ENCODE measurements at regions not wholly inside any gene's neighbourhood (a gene's known extent, or its start where the extent isn't known, plus 50 kb on each side); places are given as distances from the start of the nearest gene placed in this dataset.
A peak's percentile ranks its signal among the peaks of the same experiment; 100 is the strongest.

DNA sequence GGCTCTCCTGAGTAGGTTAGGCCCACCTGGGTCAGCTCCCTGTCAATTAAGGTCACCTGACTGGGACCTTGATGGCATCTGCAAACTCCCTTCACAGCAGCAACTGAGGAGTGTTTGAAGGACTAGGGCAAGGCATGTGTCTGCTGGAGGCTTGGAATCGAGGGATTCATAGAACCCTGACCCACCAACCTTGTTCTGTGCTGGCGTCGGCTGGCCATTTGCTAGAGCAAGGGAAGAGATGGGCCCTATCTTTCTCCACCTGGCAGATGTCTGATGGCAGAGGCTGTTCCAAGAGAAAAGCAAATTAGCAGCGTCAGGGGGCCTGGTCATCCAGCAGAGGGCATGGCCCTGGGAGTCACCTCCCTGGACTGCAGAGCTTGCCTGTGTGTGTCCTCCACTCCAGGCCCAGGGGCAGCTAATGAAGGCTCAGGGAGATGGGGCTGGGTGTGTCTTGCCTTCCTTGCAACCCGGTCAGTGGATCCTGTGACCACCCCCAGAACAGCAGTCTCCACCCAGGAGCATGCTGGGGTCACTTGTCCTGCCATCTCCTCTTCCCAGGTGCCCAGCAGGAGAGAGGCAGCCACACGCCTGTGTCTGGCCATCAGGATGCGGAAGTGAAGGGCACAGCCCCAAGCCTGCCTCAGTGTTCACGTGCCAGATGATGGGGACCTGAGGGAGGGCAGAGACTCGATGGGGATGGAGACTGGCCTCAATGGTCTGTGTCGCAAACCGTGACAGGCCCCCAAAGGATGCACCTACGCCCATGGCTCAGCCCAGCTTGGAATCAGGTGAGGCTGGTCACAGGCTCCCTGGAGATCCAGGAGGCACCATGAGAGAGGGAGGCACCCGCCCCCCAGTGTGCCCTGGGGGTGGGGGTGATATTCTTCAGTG is 53.9 kb downstream of the BARX1 start:
- in situ Hi-C loops (cut with MboI; ENCODE audit: low sequenced_read_pairs) = no loop called here
- H3K9me3 ChIP-seq = no peaks in the 10 kb centered on the region
- H3K36me3 ChIP-seq (replicated peaks) = no peaks in the 10 kb centered on the region
- H3K4me1 ChIP-seq = no peaks in the 10 kb centered on the region
- DNase-seq (ENCODE audit: low spot score in 2 of 2) = peak in 1 of 2 experiments; percentile 3
- H3K27me3 ChIP-seq (ENCODE audit: low read depth) = no peaks in the 10 kb centered on the region
- no peak overlapping the region for H3K4me3 ChIP-seq

DNA sequence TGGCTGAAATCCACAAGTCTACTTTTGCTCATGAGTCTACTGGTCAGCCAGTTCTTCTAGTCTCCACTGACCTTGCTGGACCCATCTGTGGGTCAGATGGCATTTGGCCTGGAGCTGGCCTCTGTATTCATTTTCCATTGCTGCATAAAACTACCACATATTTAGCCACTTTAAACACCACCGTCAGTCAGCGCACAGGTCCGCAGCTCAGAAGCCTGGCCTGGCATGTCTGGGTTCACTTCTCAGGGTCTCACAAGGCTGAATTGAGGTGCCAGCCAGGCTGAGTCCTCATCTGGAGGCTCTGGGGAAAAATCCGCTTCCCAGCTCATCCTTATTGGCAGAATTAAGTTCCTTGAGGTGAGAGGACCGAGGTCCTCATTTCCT is 54.7 kb downstream of the BARX1 start:
- no peaks in the 10 kb centered on the region for H3K36me3 ChIP-seq (replicated peaks)
- H3K4me3 ChIP-seq = no peak overlapping the region
- in situ Hi-C loops (cut with MboI; ENCODE audit: low sequenced_read_pairs) = no loop called here
- DNase-seq (ENCODE audit: low spot score in 2 of 2) = peak in 1 of 2 experiments; percentile 3
- H3K27me3 ChIP-seq (ENCODE audit: low read depth) = no peaks in the 10 kb centered on the region
- H3K9me3 ChIP-seq = no peaks in the 10 kb centered on the region
- H3K4me1 ChIP-seq = no peaks in the 10 kb centered on the region

- H3K36me3 ChIP-seq (replicated peaks) = no peaks in the 10 kb centered on the region
- no peaks in the 10 kb centered on the region for H3K27me3 ChIP-seq (ENCODE audit: low read depth)
- DNase-seq (ENCODE audit: low spot score in 2 of 2) = peak in 1 of 2 experiments; percentile 6
- no peaks in the 10 kb centered on the region for H3K9me3 ChIP-seq
- no peaks in the 10 kb centered on the region for H3K4me1 ChIP-seq
- in situ Hi-C loops (cut with MboI; ENCODE audit: low sequenced_read_pairs) = no loop called here
- H3K4me3 ChIP-seq = no peak overlapping the region
Observed at GRCh38 chr9:93899609-93900435, 55.3 kb downstream of the BARX1 start.

- no peaks in the 10 kb centered on the region for H3K36me3 ChIP-seq (replicated peaks)
- H3K27me3 ChIP-seq (ENCODE audit: low read depth) = no peaks in the 10 kb centered on the region
- peak in 1 of 2 experiments; percentile 4 for DNase-seq (ENCODE audit: low spot score in 2 of 2)
- in situ Hi-C loops (cut with MboI; ENCODE audit: low sequenced_read_pairs) = no loop called here
- no peak overlapping the region for H3K4me3 ChIP-seq
- no peaks in the 10 kb centered on the region for H3K4me1 ChIP-seq
- H3K9me3 ChIP-seq = no peaks in the 10 kb centered on the region
Observed at GRCh38 chr9:93898502-93899426, 56.4 kb downstream of the BARX1 start.

GRCh38 chr9:93898026-93898425 is 57.1 kb downstream of the BARX1 start:
- H3K4me1 ChIP-seq = no peaks in the 10 kb centered on the region
- no peaks in the 10 kb centered on the region for H3K27me3 ChIP-seq (ENCODE audit: low read depth)
- H3K36me3 ChIP-seq (replicated peaks) = no peaks in the 10 kb centered on the region
- H3K4me3 ChIP-seq = no peak overlapping the region
- 0 out of 2 replicates have a peak, but pooled peaks cover 1% of the 10 kb centered on the region for H3K9me3 ChIP-seq
- no peak for DNase-seq (ENCODE audit: low spot score in 2 of 2)
- in situ Hi-C loops (cut with MboI; ENCODE audit: low sequenced_read_pairs) = no loop called here

DNA sequence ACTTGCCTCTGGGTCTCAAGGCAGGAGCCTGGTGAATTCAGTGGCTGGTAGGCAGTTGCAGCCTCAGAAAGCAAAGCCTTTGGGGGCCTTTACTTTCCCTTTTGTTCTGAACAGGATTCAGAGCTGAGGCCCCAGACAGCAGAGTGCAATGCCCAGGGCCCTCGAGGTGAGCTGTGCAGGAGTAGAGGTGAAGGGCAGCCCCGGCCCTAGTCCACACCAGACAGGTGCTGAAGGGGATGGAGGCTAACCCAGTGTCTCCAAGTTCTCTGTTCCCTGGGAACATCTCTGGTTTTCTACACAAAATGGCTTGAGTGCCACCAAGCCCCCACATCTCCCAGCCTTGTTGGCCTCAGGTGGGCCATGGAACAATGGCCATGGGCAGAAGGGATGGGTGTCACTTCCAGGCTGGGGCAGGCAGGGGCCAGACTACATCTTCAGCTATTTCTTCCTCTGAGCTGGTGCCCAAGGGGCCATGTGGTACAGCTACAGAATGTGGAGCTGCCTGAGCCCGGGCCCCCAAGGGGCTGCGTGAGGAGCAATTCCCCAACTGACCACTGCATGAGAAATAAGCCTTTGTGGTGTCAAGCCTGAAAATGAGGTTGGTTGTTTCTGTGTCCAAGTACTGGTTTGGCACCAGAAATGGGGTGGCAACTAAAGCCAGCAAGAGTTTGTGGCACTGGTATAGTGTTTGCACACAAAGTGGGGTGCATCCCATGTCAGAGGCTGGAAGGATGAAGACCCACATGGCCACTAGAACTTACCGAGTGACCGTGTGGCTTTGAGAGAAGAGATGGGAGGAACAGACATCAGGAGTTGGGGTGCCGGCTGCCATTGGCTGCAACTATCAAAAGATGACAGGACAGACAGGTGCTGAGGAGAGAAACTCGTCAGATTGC is 57.8 kb downstream of the BARX1 start:
- Histone ChIP-seq H3K9me3 (peaks cover 6% of the 10 kb centered on the region; the same call in 1 of the 2 replicates), H3K27me3 (ENCODE audit: low read depth) (no peaks in the 10 kb centered on the region), H3K36me3 (replicated peaks) (no peaks in the 10 kb centered on the region), H3K4me1 (no peaks in the 10 kb centered on the region), H3K4me3 (no peak overlapping the region)
- in situ Hi-C loops (cut with MboI; ENCODE audit: low sequenced_read_pairs) = no loop called here
- no peak for DNase-seq (ENCODE audit: low spot score in 2 of 2)

- in situ Hi-C loops (cut with MboI; ENCODE audit: low sequenced_read_pairs) = no loop called here
- H3K4me3 ChIP-seq = no peak overlapping the region
- H3K4me1 ChIP-seq = no peaks in the 10 kb centered on the region
Observed at GRCh38 chr9:93896496-93897033, 58.6 kb downstream of the BARX1 start.

GRCh38 chr9:93896093-93896492 is 59.1 kb downstream of the BARX1 start:
- Histone ChIP-seq H3K4me1 (no peaks in the 10 kb centered on the region), H3K36me3 (replicated peaks) (no peaks in the 10 kb centered on the region), H3K9me3 (peaks cover 6% of the 10 kb centered on the region; the same call in 1 of the 2 replicates), H3K4me3 (no peak overlapping the region), H3K27me3 (ENCODE audit: low read depth) (no peaks in the 10 kb centered on the region)
- in situ Hi-C loops (cut with MboI; ENCODE audit: low sequenced_read_pairs) = no loop called here
- peak in 1 of 2 experiments; percentile 4 for DNase-seq (ENCODE audit: low spot score in 2 of 2)

More at GRCh38 chr9:93896496-93897033, 58.6 kb downstream of the BARX1 start:
- Histone ChIP-seq H3K36me3 (replicated peaks) (no peaks in the 10 kb centered on the region), H3K9me3 (peaks cover 6% of the 10 kb centered on the region; the same call in 1 of the 2 replicates), H3K27me3 (ENCODE audit: low read depth) (no peaks in the 10 kb centered on the region)
- no peak for DNase-seq (ENCODE audit: low spot score in 2 of 2)

GRCh38 chr9:93895535-93895934 is 59.6 kb downstream of the BARX1 start:
- Histone ChIP-seq H3K27me3 (ENCODE audit: low read depth) (no peaks in the 10 kb centered on the region), H3K36me3 (replicated peaks) (no peaks in the 10 kb centered on the region), H3K4me1 (no peaks in the 10 kb centered on the region), H3K9me3 (peaks cover 6% of the 10 kb centered on the region; the same call in 1 of the 2 replicates), H3K4me3 (no peak overlapping the region)
- DNase-seq (ENCODE audit: low spot score in 2 of 2) = no peak
- in situ Hi-C loops (cut with MboI; ENCODE audit: low sequenced_read_pairs) = no loop called here

GRCh38 chr9:93894691-93895079 is 60.5 kb downstream of the BARX1 start:
- peak in 1 of 2 experiments; percentile 6 for DNase-seq (ENCODE audit: low spot score in 2 of 2)
- Histone ChIP-seq H3K4me1 (no peaks in the 10 kb centered on the region), H3K4me3 (no peak overlapping the region), H3K36me3 (replicated peaks) (no peaks in the 10 kb centered on the region), H3K27me3 (ENCODE audit: low read depth) (no peaks in the 10 kb centered on the region), H3K9me3 (peaks cover 6% of the 10 kb centered on the region; the same call in 1 of the 2 replicates)
- in situ Hi-C loops (cut with MboI; ENCODE audit: low sequenced_read_pairs) = no loop called here

DNA sequence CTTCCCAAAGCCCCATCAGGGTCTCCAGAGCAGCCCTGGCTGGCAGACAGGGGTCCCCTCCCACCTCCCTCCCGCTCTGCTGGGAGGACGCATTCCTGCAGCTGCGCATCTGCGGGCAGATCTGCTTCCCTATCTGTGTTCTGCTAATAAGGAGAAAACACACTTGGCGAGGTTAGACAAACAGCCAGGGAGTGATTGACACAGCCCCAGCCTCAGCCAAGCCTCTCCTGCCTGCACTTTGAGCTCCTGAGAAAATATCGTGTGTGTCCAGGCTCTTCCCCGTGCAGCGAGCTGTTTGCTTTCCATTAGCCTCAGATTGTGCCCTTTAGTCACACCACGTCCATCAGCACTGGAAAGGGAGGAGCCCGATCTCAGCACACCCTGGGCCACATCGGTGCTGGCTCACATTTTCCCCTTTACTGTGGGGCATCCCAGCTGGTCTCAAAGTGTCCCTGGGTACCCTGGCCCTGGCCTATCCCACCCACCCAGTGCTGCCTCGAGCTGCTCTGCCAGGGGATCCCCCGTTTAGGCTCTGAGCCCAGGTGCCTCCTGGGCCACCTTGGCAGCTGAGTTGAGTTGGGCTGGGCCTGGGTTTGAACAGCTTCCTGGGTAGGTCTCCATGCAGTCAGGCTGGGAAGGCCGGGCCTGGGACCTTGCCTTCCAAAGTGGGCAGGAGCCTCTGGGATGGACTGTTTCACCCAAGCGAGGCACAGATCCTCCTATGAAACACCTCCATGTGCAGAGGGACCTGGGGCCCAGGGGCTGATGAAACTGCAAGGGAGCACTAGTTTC is 61.1 kb downstream of the BARX1 start:
- no peak for DNase-seq (ENCODE audit: low spot score in 2 of 2)
- Histone ChIP-seq H3K4me1 (no peaks in the 10 kb centered on the region), H3K9me3 (peaks cover 6% of the 10 kb centered on the region; the same call in 1 of the 2 replicates), H3K4me3 (no peak overlapping the region), H3K36me3 (replicated peaks) (no peaks in the 10 kb centered on the region), H3K27me3 (ENCODE audit: low read depth) (no peaks in the 10 kb centered on the region)
- in situ Hi-C loops (cut with MboI; ENCODE audit: low sequenced_read_pairs) = no loop called here

Data from HAP-1 (cell line).